ENCODE measurements at regions not wholly inside any gene's neighbourhood (a gene's known extent, or its start where the extent isn't known, plus 50 kb on each side); places are given as distances from the start of the nearest gene placed in this dataset.

GRCh38 chr5:123264394-123264793 lies 158.8 kb downstream of the CEP120 start:
- no peaks in the 10 kb centered on the region for H3K36me3 ChIP-seq (ENCODE audit: insufficient read depth, low read length)
- no peak for TF ChIP-seq CTCF (IDR thresholded peaks at IDR 0.05; ENCODE audit: extremely low read depth, low read depth, low read length)
- no peak for DNase-seq (ENCODE audit: insufficient read length, low spot score, missing footprints)
- H2AFZ ChIP-seq (ENCODE audit: low read length), result no peak overlapping the region
- no peaks in the 10 kb centered on the region for H3K4me1 ChIP-seq (ENCODE audit: insufficient read depth, low read length)
- H3K4me2 ChIP-seq (ENCODE audit: insufficient read depth, low read length), result no peak overlapping the region
- H3K27me3 ChIP-seq (ENCODE audit: insufficient read depth, low read length), result no peaks in the 10 kb centered on the region
- no peak overlapping the region for H3K4me3 ChIP-seq (ENCODE audit: insufficient read depth, low read length)
- no peaks in the 10 kb centered on the region for H3K9me3 ChIP-seq (ENCODE audit: low read depth, low read length)
- no peak overlapping the region for H3K27ac ChIP-seq (ENCODE audit: low read depth, low read length)
- H3K79me2 ChIP-seq (ENCODE audit: insufficient read depth, low read length), result no peaks in the 10 kb centered on the region
- no peaks in the 10 kb centered on the region for H4K20me1 ChIP-seq (ENCODE audit: insufficient read depth, low read length)

DNA sequence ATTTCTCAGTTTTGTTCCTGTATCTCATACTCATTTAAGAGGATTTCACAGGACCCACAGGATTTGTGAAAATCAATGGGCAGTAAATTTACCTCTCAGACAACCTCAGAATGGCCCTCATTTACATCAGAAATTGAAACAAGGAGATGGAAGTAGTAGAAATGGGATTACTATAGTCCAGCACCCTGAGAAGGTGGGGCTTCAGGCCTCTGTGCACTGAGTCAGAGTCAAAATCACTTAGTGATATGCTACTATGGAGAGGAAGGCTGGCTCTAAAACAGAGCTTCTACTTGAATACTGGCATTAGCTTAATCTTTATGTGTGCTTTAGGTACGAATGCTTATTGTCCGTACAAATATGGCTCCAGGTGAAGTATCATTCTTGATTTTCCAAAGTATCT lies 159.3 kb downstream of the CEP120 start:
- Histone ChIP-seq H3K4me2 (ENCODE audit: insufficient read depth, low read length) (no peak overlapping the region), H3K4me1 (ENCODE audit: insufficient read depth, low read length) (no peaks in the 10 kb centered on the region)

DNA sequence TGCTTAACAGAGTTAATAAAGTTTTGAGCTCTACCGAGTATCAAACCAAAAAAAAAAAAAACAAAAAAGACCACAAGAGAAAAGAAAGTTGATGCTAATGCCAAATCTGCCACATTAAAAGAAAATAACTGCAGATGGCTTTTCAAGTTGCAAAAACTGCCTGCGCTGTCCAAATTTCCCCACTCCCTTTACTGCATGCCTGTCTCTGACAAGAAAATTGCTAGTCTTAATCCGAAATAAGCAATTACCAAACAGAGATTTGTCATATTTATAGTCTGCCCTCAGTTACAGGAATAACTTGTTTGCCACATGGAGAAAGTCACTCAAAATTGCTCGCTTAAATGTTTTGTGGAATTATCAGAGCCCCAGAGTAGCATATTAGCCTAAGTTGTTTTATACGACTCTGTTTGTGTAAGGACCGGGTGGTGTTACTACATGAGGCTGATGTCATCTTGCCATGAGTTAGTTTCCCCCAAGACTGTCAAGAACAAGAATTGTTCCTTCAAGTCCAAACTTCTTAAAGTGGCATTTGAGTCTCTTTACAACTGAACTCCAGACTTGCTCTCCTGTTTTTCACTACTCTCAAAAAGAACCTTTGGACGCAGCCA lies 160.9 kb downstream of the CEP120 start:
- Histone ChIP-seq H3K4me2 (ENCODE audit: insufficient read depth, low read length) (no peak overlapping the region), H2AFZ (ENCODE audit: low read length) (no peak overlapping the region), H3K79me2 (ENCODE audit: insufficient read depth, low read length) (no peaks in the 10 kb centered on the region), H3K4me3 (ENCODE audit: insufficient read depth, low read length) (no peak overlapping the region), H3K27me3 (ENCODE audit: insufficient read depth, low read length) (no peaks in the 10 kb centered on the region), H3K36me3 (ENCODE audit: insufficient read depth, low read length) (no peaks in the 10 kb centered on the region), H4K20me1 (ENCODE audit: insufficient read depth, low read length) (no peaks in the 10 kb centered on the region), H3K9me3 (ENCODE audit: low read depth, low read length) (no peaks in the 10 kb centered on the region), H3K27ac (ENCODE audit: low read depth, low read length) (no peak overlapping the region), H3K4me1 (ENCODE audit: insufficient read depth, low read length) (no peaks in the 10 kb centered on the region)
- TF ChIP-seq CTCF (IDR thresholded peaks at IDR 0.05; ENCODE audit: extremely low read depth, low read depth, low read length), result no peak
- DNase-seq (ENCODE audit: insufficient read length, low spot score, missing footprints), result no peak

More for the DNA sequence above, 159.3 kb downstream of the CEP120 start:
- Histone ChIP-seq H3K9me3 (ENCODE audit: low read depth, low read length) (no peaks in the 10 kb centered on the region), H2AFZ (ENCODE audit: low read length) (no peak overlapping the region), H3K36me3 (ENCODE audit: insufficient read depth, low read length) (no peaks in the 10 kb centered on the region), H3K27ac (ENCODE audit: low read depth, low read length) (no peak overlapping the region), H3K79me2 (ENCODE audit: insufficient read depth, low read length) (no peaks in the 10 kb centered on the region), H3K4me3 (ENCODE audit: insufficient read depth, low read length) (no peak overlapping the region), H4K20me1 (ENCODE audit: insufficient read depth, low read length) (no peaks in the 10 kb centered on the region), H3K27me3 (ENCODE audit: insufficient read depth, low read length) (no peaks in the 10 kb centered on the region)
- DNase-seq (ENCODE audit: insufficient read length, low spot score, missing footprints), result no peak
- no peak for TF ChIP-seq CTCF (IDR thresholded peaks at IDR 0.05; ENCODE audit: extremely low read depth, low read depth, low read length)

GRCh38 chr5:123261752-123262151 lies 161.5 kb downstream of the CEP120 start:
- no peaks in the 10 kb centered on the region for H3K9me3 ChIP-seq (ENCODE audit: low read depth, low read length)
- H3K79me2 ChIP-seq (ENCODE audit: insufficient read depth, low read length), result no peaks in the 10 kb centered on the region
- no peaks in the 10 kb centered on the region for H3K36me3 ChIP-seq (ENCODE audit: insufficient read depth, low read length)
- no peaks in the 10 kb centered on the region for H4K20me1 ChIP-seq (ENCODE audit: insufficient read depth, low read length)
- H2AFZ ChIP-seq (ENCODE audit: low read length), result no peak overlapping the region
- H3K27me3 ChIP-seq (ENCODE audit: insufficient read depth, low read length), result no peaks in the 10 kb centered on the region
- no peak for TF ChIP-seq CTCF (IDR thresholded peaks at IDR 0.05; ENCODE audit: extremely low read depth, low read depth, low read length)
- H3K4me3 ChIP-seq (ENCODE audit: insufficient read depth, low read length), result no peak overlapping the region
- H3K27ac ChIP-seq (ENCODE audit: low read depth, low read length), result no peak overlapping the region
- no peak for DNase-seq (ENCODE audit: insufficient read length, low spot score, missing footprints)
- no peaks in the 10 kb centered on the region for H3K4me1 ChIP-seq (ENCODE audit: insufficient read depth, low read length)
- H3K4me2 ChIP-seq (ENCODE audit: insufficient read depth, low read length), result no peak overlapping the region
